ENCODE measurements at regions not wholly inside any gene's neighbourhood (a gene's known extent, or its start where the extent isn't known, plus 50 kb on each side); places are given as distances from the start of the nearest gene placed in this dataset.

DNA sequence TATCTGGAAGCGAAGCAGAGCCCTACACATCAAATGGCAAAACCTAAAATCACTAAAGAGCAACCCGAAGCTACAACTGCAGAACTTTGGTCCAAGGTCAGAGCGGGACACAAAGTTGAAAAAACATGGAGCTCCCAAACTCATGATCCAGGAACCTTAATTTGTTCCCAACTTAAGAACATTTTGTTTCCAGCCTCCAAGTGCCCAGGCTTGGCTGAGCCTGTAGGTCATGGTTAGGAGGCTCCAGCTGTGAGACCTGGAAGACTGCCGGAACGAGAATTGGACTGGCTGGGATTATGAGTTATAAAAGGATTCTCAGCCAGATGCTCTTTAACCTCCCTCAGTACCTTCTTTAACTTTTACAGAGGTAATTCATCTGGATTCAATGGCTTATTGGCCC, 349.1 kb upstream of the DDX53 start:
- TF ChIP-seq CTCF (IDR thresholded peaks at IDR 0.05) (no peak), POLR2AphosphoS5 (IDR thresholded peaks at IDR 0.05) (no peak)
